DOHH2 (cell line): ENCODE measurements at regions not wholly inside any gene's neighbourhood (a gene's known extent, or its start where the extent isn't known, plus 50 kb on each side); places are given as distances from the start of the nearest gene placed in this dataset.
"Not testable (repeated sequence)": the region's sequence is repeated elsewhere in the genome, so short reads cannot be mapped to it uniquely, and the experiment has no call there.

Experiments used
- H3F3A ChIP-seq: fragments of 200-600 bp; sonication (generic), shearing (Covaris generic); 2 replicates; pipeline ENCODE4 v1.6.0; 2016; ENCODE audit warnings: antibody characterized with exemption, mild to moderate bottlenecking; ENCODE audit not compliant: control insufficient read depth, insufficient read depth
- H3K27ac ChIP-seq: fragments of 200-600 bp; sonication (generic); 2 replicates; pipeline ENCODE4 v1.5.1; 2014; ENCODE audit warnings: low read depth, mild to moderate bottlenecking, low read length, moderate library complexity
- H3K27me3 ChIP-seq: fragments of 200-600 bp; sonication (generic); 2 replicates; pipeline ENCODE4 v1.6.1; 2014; ENCODE audit warnings: mild to moderate bottlenecking, low read length, mixed read lengths; ENCODE audit not compliant: control insufficient read depth
- H3K36me3 ChIP-seq: fragments of 200-600 bp; sonication (generic); 2 replicates; pipeline ENCODE4 v1.6.1; 2014; ENCODE audit warnings: mild to moderate bottlenecking, low read length, moderate library complexity, mixed read lengths; ENCODE audit not compliant: control insufficient read depth
- H3K4me1 ChIP-seq: fragments of 200-600 bp; sonication (generic); 2 replicates; pipeline ENCODE4 v1.6.1; 2014; ENCODE audit warnings: mild to moderate bottlenecking, low read length, mixed read lengths; ENCODE audit not compliant: control insufficient read depth
- H3K4me2 ChIP-seq: fragments of 200-600 bp; sonication (generic); 2 replicates; pipeline ENCODE4 v1.6.0; 2014; ENCODE audit warnings: mild to moderate bottlenecking, low read length, moderate library complexity
- H3K4me3 ChIP-seq: fragments of 200-600 bp; sonication (generic); 2 replicates; pipeline ENCODE4 v1.5.1; 2014; ENCODE audit warnings: mild to moderate bottlenecking, low read length, mixed read lengths
- H3K79me2 ChIP-seq: fragments of 200-600 bp; sonication (generic); 2 replicates; pipeline ENCODE4 v1.6.1; 2014; ENCODE audit warnings: mild to moderate bottlenecking, low read length, mixed read lengths; ENCODE audit not compliant: control insufficient read depth
- H3K9me2 ChIP-seq: fragments of 200-600 bp; sonication (generic); replicated peaks from 2 replicates; pipeline ENCODE4 v1.6.1; 2014; ENCODE audit warnings: mild to moderate bottlenecking, low read length, mixed read lengths; ENCODE audit not compliant: control insufficient read depth
- H3K9me3 ChIP-seq: fragments of 200-600 bp; sonication (generic); 2 replicates; pipeline ENCODE4 v1.6.1; 2014; ENCODE audit warnings: antibody characterized with exemption, low read length, mixed read lengths; ENCODE audit not compliant: control insufficient read depth, insufficient read depth
- H4K20me1 ChIP-seq: fragments of 200-600 bp; sonication (generic); 2 replicates; pipeline ENCODE4 v1.6.0; 2014; ENCODE audit warnings: low read depth, mild to moderate bottlenecking, antibody characterized with exemption, low read length, moderate library complexity; ENCODE audit not compliant: control insufficient read depth, insufficient read depth

DNA sequence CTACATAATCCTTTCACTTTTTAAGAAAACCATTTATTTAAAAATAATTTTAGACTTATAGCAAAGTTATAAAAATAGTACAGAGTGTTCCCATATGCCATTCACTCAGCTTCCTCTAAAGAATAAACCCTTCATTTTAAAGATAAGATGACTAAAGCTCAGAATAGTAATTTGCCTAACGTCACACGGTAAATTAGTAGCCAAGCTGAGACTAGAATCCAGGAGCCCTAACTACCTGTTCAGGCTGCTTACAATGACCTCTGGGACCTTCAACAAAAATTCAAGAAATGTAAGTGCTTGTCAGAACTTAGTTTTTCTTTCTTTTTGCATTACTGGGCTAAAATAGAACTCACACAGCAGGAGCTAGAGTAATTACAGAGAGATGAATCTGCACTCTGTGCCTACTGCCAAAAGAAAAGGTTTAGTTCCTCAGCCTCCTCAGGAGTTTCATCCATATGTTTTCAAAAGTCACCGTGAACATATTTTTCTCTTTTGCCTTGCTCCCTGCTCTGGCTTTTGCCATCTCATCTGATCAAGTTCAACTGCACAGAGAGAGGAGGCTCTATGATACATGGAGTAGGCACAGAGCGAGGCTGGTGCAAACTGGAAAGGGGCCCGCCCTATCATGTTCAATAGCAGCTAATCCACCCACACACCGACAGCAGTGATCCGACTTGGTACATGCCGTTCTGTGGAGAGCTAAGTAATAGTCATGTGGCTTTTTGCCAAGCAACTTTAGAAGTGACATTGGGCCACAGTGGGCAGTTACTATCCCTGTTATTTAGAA lies 112.7 kb upstream of the SEC22B start:
- not testable (repeated sequence) for H3K27ac ChIP-seq, H3F3A ChIP-seq, H3K4me2 ChIP-seq, H3K4me3 ChIP-seq, H3K27me3 ChIP-seq, H3K36me3 ChIP-seq, H4K20me1 ChIP-seq, H3K9me2 ChIP-seq, H3K9me3 ChIP-seq, H3K79me2 ChIP-seq, H3K4me1 ChIP-seq

DNA sequence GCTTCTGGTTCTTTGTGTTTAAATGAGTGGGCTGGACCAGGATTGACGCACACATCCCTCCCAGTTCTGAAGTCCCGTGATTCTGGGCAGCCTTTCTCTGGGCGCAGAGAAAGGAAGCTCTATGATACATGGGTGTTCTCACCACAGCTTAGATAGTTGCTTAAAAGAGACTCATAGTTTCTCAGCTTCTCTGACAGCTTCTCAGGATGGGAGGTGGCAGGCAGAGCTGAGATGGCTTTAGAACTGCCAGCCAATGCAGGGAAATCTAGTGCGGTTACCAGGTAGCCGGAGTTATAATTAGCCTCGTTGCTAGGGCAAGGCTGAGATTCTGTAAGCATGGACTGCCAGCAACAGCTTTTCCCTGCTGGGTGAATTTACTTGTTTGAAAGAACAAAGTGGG lies 111.8 kb upstream of the SEC22B start:
- not testable (repeated sequence) for H3K27me3 ChIP-seq, H3F3A ChIP-seq, H3K9me2 ChIP-seq, H3K4me1 ChIP-seq, H3K36me3 ChIP-seq, H3K9me3 ChIP-seq, H4K20me1 ChIP-seq, H3K79me2 ChIP-seq, H3K4me2 ChIP-seq, H3K27ac ChIP-seq, H3K4me3 ChIP-seq

DNA sequence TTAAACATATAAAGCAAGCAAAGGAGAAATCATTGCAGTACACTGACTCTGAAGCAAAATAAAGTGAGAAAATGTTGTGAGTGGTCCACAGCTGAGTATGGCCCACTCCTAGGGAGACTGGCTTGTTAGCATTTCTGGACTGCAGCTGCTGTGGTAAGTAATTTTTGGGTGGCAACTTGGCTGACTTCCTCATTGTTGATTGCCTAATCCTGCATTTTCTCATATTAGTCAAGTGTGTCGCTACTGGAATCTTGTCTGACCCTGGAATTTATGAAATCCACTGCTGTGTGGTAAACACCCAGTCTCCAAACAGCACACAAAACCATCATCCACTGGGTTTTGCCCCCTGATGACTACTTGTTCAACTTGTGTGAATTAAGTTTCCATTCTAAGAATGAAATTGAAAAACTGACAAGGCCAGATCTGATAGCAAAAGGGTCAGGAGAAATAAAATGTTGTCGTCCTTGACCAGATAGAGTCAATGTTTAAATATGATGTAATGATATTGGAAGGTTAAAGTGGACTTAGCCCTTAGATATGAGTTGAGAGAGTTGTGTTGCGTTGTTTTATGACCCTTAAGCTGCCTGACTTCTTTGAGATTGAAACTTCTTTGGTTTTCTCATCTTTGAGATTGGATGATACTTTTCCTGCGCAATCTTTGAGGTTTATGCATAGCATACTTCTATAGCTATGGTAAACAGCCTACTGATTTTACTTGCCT lies 106.6 kb upstream of the SEC22B start:
- not testable (repeated sequence) for H3K4me1 ChIP-seq, H3K9me3 ChIP-seq, H3K9me2 ChIP-seq, H3K27me3 ChIP-seq, H3K36me3 ChIP-seq, H3F3A ChIP-seq, H4K20me1 ChIP-seq, H3K79me2 ChIP-seq, H3K4me2 ChIP-seq, H3K4me3 ChIP-seq, H3K27ac ChIP-seq

DNA sequence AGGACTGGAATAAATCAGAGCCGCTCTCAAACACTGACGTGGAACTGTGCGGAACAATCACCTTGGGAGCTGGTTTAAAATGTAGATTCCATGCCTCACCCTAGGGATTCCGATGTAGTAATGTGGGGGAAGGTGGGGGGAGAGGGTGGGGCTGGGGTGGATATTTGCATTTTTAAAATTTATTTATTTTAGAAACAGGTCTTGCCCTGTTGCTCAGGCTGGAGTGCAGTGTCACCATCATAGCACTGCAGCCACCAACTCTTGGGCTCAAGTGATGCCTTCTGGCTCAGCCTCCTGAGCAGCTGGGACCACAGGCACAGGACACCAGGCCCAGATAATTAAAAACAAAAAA lies 101.9 kb upstream of the SEC22B start:
- H3K27ac ChIP-seq, H3K4me1 ChIP-seq, H3K9me3 ChIP-seq, H3K4me2 ChIP-seq, H3K27me3 ChIP-seq, H4K20me1 ChIP-seq, H3F3A ChIP-seq, H3K4me3 ChIP-seq, H3K9me2 ChIP-seq, H3K36me3 ChIP-seq, H3K79me2 ChIP-seq: not testable (repeated sequence)

DNA sequence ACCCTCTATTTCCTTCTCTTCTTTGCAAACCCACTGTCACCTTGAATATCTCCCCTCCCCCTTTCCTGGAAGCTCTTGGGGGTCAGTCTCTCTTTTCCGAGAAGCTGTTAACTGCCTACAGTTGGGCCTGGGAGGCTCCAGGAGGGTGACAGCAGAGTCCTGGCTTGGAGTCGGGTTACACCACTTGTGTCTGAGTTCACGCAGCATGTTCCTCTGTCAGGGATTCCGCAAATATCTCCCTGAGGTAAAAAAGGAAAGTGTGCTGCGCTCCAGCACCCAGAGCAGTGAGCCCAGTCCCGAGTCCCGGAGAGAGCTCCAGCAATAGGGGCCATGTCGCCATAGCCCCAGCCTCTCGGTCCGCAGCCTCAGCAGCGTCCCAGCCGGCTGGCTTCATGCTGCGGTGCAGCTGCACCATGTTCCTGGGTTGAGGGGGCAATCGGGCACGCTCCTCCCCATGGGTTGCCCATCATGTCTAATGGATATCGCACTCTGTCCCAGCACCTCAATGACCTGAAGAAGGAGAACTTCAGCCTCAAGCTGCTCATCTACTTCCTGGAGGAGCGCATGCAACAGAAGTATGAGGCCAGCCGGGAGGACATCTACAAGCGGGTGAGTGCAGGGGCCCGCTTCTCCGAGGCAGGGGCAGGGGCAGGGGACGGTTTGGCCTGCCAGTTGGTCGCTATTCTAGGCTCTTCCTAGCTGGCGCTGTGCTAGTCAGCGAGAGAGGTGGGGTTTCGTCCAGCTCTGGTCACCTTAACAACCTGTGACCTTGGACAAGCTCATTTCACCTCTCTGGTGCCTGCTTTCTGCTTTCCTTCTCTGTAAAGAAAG lies 101.3 kb upstream of the SEC22B start:
- not testable (repeated sequence) for H3K79me2 ChIP-seq

DNA sequence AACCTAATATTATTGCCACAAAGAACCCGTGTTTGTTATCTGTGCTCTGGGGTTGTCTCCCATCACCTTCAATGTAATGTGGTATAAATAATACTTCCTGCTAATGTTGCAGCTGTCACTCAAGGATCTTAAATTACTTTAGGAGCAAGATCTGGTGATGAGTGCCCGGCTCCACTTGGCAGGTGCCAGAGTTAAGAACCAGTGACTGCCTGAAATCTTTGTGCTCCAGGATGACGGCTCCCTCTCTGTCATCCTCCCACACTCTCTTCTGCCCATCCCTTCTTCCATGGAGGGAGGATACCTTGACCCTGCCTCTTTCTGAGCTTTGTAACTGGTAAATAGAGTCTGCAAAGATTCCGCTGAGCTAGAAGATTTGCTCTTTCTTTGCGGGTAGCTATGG lies 100.4 kb upstream of the SEC22B start:
- H3F3A ChIP-seq, H3K27me3 ChIP-seq, H3K36me3 ChIP-seq, H3K27ac ChIP-seq, H3K9me2 ChIP-seq, H4K20me1 ChIP-seq, H3K4me1 ChIP-seq, H3K4me2 ChIP-seq, H3K4me3 ChIP-seq, H3K9me3 ChIP-seq, H3K79me2 ChIP-seq: not testable (repeated sequence)

More for the DNA sequence above, 101.3 kb upstream of the SEC22B start:
- H3K27me3 ChIP-seq, H3K9me2 ChIP-seq, H3K4me3 ChIP-seq, H3K36me3 ChIP-seq, H3K4me2 ChIP-seq, H3K27ac ChIP-seq, H3K4me1 ChIP-seq, H3F3A ChIP-seq, H4K20me1 ChIP-seq, H3K9me3 ChIP-seq: not testable (repeated sequence)

DNA sequence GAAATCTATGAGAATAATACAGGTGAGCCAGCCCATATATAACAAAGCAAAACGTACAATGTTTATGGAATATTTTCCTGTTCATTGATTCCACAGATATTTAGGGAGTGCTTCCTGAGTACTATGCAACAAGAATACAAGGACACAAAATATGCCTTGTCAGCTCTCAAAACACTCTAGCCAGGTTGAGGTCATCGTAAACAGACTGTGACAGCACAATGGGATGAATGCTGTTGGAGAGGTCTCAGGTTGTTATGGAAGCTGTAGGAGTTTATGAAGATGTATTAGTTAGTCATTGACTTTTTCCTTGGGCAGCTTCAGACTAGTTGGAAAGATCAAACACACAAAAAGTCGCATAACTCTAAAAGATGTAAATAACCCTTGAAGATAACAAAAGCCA lies 98.1 kb upstream of the SEC22B start:
- H3K79me2 ChIP-seq, H3K4me2 ChIP-seq, H3K27me3 ChIP-seq, H3F3A ChIP-seq, H3K36me3 ChIP-seq, H3K4me3 ChIP-seq, H3K4me1 ChIP-seq, H3K27ac ChIP-seq, H4K20me1 ChIP-seq, H3K9me2 ChIP-seq, H3K9me3 ChIP-seq: not testable (repeated sequence)

DNA sequence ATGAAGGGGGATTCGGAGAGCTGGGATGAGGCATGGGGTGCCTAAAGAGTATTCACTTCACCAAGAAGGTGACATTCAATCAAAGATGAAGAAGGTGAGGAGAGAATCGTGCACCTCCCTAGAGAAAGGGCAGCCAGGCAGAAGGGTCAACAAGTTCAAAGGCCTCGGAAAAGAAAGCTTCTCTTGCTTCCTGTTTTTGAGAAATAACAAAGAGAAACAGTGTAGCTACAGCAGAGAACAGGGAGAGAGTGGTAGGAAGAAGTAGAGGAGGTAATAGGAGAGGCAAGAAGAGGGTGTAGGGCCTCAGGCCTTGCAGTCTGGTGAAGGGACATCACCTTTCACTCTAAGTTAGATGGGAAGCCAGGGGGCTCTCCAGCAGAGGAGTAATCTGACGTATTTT lies 97.0 kb upstream of the SEC22B start:
- not testable (repeated sequence) for H3K27ac ChIP-seq, H3K4me1 ChIP-seq, H3K9me3 ChIP-seq, H3K27me3 ChIP-seq, H3K4me3 ChIP-seq, H3K79me2 ChIP-seq, H3K9me2 ChIP-seq, H4K20me1 ChIP-seq, H3K4me2 ChIP-seq, H3K36me3 ChIP-seq, H3F3A ChIP-seq
